GM23248 (cell line): ENCODE measurements at regions not wholly inside any gene's neighbourhood (a gene's known extent, or its start where the extent isn't known, plus 50 kb on each side); places are given as distances from the start of the nearest gene placed in this dataset.

Experiments
- EZH2 ChIP-seq: fragments of 200-600 bp; sonication (generic); IDR thresholded peaks from 2 replicates; pipeline ENCODE4 v1.6.1; 2018; ENCODE audit warnings: antibody characterized with exemption, mild to moderate bottlenecking; ENCODE audit not compliant: insufficient read depth, poor library complexity, severe bottlenecking
- EZH2phosphoT487 ChIP-seq: fragments of 200-600 bp; sonication (generic); IDR thresholded peaks from 2 replicates; pipeline ENCODE4 v1.6.1; 2018; ENCODE audit warnings: antibody characterized with exemption, moderate library complexity, mild to moderate bottlenecking, low read depth; ENCODE audit not compliant: insufficient read depth

- no peak for TF ChIP-seq EZH2
- no peak for TF ChIP-seq EZH2phosphoT487
Observed at GRCh38 chr7:132899-133298, 59.5 kb upstream of the FAM20C start.
